ENCODE measurements at regions not wholly inside any gene's neighbourhood (a gene's known extent, or its start where the extent isn't known, plus 50 kb on each side); places are given as distances from the start of the nearest gene placed in this dataset.

DNA sequence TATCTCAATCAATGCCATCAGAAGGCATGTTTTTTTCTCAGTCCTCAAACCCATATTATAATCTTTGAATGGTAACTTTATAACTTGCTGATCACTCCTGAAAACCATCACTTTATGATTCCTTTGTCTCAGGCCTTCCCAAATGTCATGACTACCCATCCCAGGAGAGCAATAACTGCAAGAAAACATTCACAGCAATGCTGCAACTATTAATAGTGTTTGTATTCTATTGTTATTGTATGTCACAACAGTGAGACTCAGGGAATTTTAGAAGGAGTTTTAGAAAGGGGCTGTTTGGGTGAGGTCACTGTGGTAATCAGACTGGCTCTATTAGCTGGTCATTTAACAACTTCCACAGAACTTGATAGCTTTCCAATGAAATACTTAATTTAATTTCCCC, 301.4 kb upstream of the TBX18 start:
- POLR2A ChIA-PET: no interaction called here
- no peaks in the 10 kb centered on the region for H3K4me1 Mint-ChIP-seq

DNA sequence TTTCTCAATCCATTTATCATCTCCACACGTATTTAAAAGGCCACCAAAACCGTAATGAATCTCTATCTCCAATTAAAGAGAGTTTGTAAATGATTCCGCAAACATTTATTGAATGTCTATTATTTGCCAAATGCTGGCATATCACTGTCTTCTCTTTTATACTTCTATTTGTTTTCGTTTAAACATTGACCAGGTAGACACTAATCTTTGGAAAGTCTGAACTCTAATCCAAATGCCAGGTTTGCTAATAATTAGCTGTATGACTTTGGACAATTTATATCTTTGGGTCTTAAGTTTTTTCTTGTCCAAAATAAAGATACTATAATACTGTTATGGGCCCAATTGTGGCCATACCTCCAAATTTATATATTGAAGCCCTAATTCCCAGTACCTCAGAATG, 299.2 kb upstream of the TBX18 start:
- Mint-ChIP-seq H3K36me3 (ENCODE audit: low read depth) (no peaks in the 10 kb centered on the region), H3K4me3 (no peak overlapping the region), H3K9me3 (no peaks in the 10 kb centered on the region), H3K27ac (no peak overlapping the region), H3K4me1 (no peaks in the 10 kb centered on the region), H3K27me3 (peaks cover 3% of the 10 kb centered on the region)
- no peak for TF ChIP-seq CTCF (IDR thresholded peaks at IDR 0.05)
- ATAC-seq (ENCODE audit: low read depth) (no peak), DNase-seq (no peak)
- ChIA-PET CTCF (no interaction called here), POLR2A (no interaction called here)
- intact Hi-C loops (cut with micrococcal nuclease): no loop called here

More for the DNA sequence above, 301.4 kb upstream of the TBX18 start:
- Mint-ChIP-seq H3K36me3 (ENCODE audit: low read depth) (no peaks in the 10 kb centered on the region), H3K27ac (no peak overlapping the region), H3K9me3 (peaks cover 4% of the 10 kb centered on the region), H3K4me3 (no peak overlapping the region), H3K27me3 (peaks cover 3% of the 10 kb centered on the region)
- DNase-seq (no peak), ATAC-seq (ENCODE audit: low read depth) (no peak)
- no peak for TF ChIP-seq CTCF (IDR thresholded peaks at IDR 0.05)
- CTCF ChIA-PET: no interaction called here
- intact Hi-C loops (cut with micrococcal nuclease): no loop called here

DNA sequence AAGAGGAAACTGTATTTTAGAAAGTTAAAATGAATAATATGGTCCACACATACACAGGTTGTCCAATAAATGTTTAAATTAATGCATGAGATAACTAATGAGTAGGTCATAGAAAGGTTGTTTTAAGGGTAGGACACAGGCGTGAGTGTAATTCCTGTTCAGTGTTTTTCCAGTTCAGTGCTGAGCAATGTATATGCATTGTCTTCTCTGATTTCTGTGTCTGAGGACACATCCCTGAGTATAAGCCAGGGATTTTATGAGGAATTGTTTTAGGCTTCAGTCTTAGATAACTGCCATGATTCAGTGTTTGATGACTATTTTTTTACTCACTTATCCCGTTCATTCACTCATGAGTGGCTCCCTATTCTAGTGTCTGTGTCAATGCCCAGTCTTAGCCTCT, 298.5 kb upstream of the TBX18 start:
- CTCF ChIA-PET: no interaction called here
- DNase-seq (no peak), ATAC-seq (ENCODE audit: low read depth) (no peak)
- Mint-ChIP-seq H3K27ac (no peak overlapping the region), H3K9me3 (no peaks in the 10 kb centered on the region), H3K27me3 (peaks cover 3% of the 10 kb centered on the region), H3K4me3 (no peak overlapping the region), H3K36me3 (ENCODE audit: low read depth) (no peaks in the 10 kb centered on the region), H3K4me1 (no peaks in the 10 kb centered on the region)
- intact Hi-C loops (cut with micrococcal nuclease): no loop called here
- POLR2A ChIA-PET: no interaction called here
- TF ChIP-seq CTCF (IDR thresholded peaks at IDR 0.05): no peak

DNA sequence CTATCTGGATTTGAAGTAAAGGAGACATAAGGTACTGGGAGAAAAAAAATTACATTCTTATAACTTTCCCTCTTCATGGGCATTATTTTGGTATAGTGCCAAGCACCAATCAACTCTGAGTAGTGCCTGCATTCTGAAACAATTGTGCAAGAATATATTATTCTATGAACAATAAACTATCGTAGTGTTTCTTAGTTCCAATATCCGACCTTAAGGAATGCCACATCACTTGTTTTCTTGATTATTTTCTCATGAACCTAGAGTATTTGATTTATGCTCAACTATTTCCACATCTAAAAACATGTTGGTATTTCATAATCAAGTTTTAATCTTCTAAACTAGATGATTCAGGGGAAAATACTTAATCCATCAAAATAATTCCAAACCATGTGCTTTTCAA, 294.4 kb upstream of the TBX18 start:
- TF ChIP-seq CTCF (IDR thresholded peaks at IDR 0.05): no peak
- intact Hi-C loops (cut with micrococcal nuclease): no loop called here
- Mint-ChIP-seq H3K9me3 (no peaks in the 10 kb centered on the region), H3K36me3 (ENCODE audit: low read depth) (no peaks in the 10 kb centered on the region), H3K4me3 (no peak overlapping the region), H3K4me1 (no peaks in the 10 kb centered on the region), H3K27ac (no peak overlapping the region), H3K27me3 (peaks cover 3% of the 10 kb centered on the region)
- POLR2A ChIA-PET: no interaction called here
- DNase-seq (no peak), ATAC-seq (ENCODE audit: low read depth) (no peak)
- CTCF ChIA-PET: no interaction called here

GRCh38 chr6:85050149-85050548, 285.8 kb upstream of the TBX18 start:
- no peak for ATAC-seq (ENCODE audit: low read depth)
- ChIA-PET CTCF (no interaction called here), POLR2A (no interaction called here)
- H3K27me3 Mint-ChIP-seq: no peaks in the 10 kb centered on the region
- TF ChIP-seq CTCF (IDR thresholded peaks at IDR 0.05): no peak
- H3K4me3 Mint-ChIP-seq: no peak overlapping the region
- no peaks in the 10 kb centered on the region for H3K4me1 Mint-ChIP-seq
- intact Hi-C loops (cut with micrococcal nuclease): no loop called here
- H3K36me3 Mint-ChIP-seq (ENCODE audit: low read depth): no peaks in the 10 kb centered on the region
- no peak overlapping the region for H3K27ac Mint-ChIP-seq
- DNase-seq: no peak
- peaks cover 2% of the 10 kb centered on the region for H3K9me3 Mint-ChIP-seq

Data from activated B cell treated with CpG ODN at 0.5 μM for 24 hours (primary cell).